ENCODE measurements at regions not wholly inside any gene's neighbourhood (a gene's known extent, or its start where the extent isn't known, plus 50 kb on each side); places are given as distances from the start of the nearest gene placed in this dataset.

DNA sequence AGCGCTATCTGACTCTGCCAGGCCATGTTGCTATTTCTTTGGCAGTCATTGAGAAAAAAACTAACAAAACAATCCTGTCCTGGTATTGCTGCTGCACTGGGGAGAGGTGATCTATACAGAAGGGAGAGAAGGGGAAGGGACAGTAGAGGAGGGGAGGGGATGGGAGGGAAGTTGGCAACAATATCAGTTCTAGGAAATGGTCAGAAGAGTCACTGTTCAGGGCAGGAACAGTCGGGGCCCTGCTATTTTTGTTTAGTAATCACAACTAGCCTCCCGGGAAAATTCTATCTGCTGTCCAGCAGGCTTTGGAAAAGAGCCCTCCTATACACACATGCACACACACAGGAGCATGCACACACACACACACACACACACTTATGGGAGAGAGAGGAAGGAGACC lies 142.3 kb upstream of the CARMIL1 start:
- TF ChIP-seq SMAD1 (CRISPR knock-in tag; IDR thresholded peaks at IDR 0.05; ENCODE audit: borderline replicate concordance, low read depth), result no peak
- no peak for TF ChIP-seq NCOA2 (CRISPR knock-in tag; IDR thresholded peaks at IDR 0.05)
- TF ChIP-seq ZBTB33 (CRISPR knock-in tag; IDR thresholded peaks at IDR 0.05), result no peak
- no peak for TF ChIP-seq KMT2B (CRISPR knock-in tag; IDR thresholded peaks at IDR 0.05)
- no peak for TF ChIP-seq ZNF800 (CRISPR knock-in tag; IDR thresholded peaks at IDR 0.05)
- TF ChIP-seq, protein P1, sequence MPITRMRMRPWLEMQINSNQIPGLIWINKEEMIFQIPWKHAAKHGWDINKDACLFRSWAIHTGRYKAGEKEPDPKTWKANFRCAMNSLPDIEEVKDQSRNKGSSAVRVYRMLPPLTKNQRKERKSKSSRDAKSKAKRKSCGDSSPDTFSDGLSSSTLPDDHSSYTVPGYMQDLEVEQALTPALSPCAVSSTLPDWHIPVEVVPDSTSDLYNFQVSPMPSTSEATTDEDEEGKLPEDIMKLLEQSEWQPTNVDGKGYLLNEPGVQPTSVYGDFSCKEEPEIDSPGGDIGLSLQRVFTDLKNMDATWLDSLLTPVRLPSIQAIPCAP (CRISPR knock-in tag; IDR thresholded peaks at IDR 0.05; ENCODE audit: low read depth), result no peak
- no peak for TF ChIP-seq EZH2 (conservative IDR thresholded peaks at IDR 0.05; ENCODE audit: low read depth, low read length)
- no peak for TF ChIP-seq TOPORS (CRISPR knock-in tag; IDR thresholded peaks at IDR 0.05)
- TF ChIP-seq ZNF501 (CRISPR knock-in tag; IDR thresholded peaks at IDR 0.05), result no peak
